ENCODE measurements at regions not wholly inside any gene's neighbourhood (a gene's known extent, or its start where the extent isn't known, plus 50 kb on each side); places are given as distances from the start of the nearest gene placed in this dataset.

DNA sequence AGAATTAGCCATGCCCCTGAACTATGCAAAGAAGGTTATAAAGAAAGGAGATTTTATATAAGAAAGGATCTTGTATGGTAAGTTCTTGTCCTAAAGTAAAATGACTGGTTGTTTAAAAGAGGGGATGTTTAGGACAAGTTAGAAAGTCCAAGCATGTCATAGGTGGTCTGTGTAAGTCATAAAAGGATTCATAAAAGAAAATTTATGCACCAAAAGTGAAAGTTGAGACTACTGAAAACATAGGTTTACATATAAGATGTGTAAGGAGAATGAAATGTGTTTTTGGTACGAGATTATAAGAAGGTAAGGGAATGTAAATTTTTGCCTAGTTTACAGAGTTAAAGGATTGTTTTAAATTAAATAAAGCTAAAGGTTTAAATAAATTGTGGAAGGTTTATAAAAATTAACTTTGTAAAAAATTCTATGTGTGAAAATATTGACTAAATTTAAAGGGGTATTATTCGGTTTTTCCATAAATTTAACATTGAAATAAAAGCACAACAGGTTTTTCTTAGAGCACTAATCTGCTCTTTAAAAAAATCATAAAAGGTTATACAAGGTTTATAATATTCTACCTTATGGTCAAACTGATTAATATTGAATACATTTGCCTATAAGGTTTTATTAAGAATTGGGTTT lies 93.6 kb upstream of the UST start:
- DNase-seq (ENCODE audit: low read depth): peak; percentile 15

DNA sequence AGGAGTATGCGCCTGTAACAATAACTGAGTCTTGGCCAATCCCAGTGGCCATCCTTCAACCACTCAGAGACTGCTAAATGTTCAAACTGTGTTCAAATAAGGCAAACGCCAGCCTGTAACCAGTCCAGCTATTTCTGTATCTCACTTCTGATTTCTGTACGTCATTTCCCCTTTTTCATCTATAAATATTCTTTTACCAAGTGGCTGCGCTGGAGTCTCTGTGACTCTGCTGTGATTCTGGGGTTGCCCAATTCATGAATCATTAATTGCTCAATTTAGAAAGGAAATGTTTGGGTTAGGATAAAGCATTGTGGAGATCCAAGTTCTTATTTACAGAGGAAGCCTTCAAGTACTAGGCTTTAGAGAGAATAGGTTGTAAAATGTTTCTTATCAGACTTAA lies 89.8 kb upstream of the UST start:
- peak; percentile 11 for DNase-seq (ENCODE audit: low read depth)

DNA sequence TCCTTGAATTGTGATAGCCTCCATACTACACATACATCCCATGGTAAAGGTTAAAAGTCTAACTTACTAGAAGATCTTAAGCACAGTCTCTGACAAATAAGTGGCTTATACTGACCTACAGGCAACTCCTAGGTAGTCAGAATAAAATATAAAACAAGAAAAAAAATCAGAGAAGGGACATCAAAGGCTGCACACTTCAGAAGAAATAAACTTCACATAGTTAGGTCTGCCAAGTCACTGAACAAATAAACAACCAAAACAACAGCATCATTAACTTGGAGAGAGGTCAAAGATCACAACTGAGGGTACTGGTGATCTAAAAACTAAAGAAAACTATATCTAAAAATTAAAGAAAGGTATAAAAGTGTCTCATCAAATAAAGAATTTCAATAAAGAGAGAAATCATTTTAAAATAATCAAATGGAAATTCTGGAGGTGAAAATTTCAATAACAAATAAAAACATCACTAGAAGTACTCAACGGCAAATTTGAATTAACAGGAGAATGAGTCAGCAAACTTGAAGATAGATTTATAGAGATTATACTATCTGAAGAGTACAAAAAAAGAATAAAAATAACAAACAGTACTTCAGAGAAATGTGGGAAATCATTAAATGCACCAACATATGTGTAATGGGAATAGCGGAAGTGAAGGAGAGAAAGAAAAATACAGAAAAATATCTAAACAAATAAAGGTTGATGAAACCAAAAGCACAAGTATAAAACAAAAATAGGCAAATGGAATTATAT lies 88.0 kb upstream of the UST start:
- DNase-seq (ENCODE audit: low read depth): peak; percentile 2

DNA sequence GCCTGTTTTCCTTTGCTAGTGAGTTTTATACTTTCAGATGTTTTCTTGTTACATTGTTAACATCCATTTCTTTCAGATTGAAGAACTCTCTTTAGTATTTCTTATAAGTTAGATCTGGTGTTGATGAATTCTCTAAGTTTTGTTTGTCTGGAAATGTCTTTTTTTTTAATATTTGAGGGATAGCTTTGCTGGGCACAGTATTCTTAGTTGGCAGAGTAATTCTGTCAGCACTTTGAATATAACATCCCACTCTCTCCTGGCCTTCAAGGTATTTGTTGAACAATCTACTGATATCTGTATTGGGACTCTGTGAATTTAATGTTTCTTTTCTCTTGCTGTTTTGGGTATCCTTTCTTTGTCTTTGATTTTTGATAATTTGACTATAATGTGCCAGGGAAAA lies 79.4 kb upstream of the UST start:
- no peak for DNase-seq (ENCODE audit: low read depth)

DNA sequence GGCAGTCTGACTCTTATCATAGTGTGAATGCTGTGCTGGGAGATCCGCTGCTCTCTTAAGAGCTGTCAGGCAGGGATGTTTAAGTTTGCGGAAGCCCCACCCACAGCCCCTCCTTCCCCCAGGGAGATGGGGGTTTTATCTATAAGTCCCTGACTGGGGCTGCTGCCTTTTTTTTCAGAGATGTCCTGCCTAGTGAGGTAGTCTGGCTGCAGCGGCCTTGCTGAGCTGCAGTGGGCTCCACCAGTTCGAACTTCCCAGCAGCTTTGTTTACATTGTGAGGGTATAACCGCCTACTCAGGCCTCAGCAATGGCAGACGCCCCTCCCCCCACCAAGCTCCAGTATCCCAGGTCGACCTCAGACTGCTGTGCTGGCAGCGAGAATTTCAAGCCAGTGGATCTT lies 75.7 kb upstream of the UST start:
- no peak for DNase-seq (ENCODE audit: low read depth)

DNA sequence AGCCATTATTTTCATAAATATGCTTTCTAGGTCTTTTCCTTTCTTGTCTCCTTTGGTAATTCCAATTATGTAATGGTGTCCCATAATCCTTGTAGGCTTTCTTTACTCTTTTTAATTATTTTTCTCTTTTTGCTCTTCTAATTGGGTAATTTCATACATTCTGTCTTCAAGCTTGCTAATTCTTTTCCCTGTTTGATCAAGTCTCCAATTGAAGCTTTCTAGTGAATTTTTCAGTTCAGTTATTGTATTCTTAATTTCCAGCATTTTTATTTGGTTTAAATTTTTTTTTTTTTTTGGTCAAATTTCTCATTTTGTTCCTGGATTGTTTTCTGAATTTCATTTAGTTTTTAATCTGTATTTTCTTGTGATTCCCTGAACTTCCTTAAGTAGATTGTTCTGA lies 74.9 kb upstream of the UST start:
- DNase-seq (ENCODE audit: low read depth): no peak

DNA sequence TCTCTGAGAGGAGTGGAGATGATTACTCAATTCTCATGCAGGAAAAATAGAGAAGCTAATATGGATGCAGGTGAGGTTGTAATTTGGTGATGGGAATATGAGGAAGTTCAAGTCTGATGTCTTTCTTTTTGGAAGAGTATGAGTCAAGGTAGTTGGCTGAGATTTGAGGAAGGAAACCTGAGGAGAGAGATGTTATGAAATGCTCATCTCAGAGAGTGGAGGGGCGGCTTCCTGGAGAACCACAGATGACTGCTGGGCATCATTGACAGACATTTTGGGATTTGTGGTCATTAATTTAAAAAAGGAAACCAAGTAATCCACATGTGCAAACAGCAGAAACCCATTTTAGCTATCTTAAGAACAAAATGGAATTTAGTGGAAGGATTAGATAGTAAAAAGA lies 72.5 kb upstream of the UST start:
- DNase-seq (ENCODE audit: low read depth): no peak

DNA sequence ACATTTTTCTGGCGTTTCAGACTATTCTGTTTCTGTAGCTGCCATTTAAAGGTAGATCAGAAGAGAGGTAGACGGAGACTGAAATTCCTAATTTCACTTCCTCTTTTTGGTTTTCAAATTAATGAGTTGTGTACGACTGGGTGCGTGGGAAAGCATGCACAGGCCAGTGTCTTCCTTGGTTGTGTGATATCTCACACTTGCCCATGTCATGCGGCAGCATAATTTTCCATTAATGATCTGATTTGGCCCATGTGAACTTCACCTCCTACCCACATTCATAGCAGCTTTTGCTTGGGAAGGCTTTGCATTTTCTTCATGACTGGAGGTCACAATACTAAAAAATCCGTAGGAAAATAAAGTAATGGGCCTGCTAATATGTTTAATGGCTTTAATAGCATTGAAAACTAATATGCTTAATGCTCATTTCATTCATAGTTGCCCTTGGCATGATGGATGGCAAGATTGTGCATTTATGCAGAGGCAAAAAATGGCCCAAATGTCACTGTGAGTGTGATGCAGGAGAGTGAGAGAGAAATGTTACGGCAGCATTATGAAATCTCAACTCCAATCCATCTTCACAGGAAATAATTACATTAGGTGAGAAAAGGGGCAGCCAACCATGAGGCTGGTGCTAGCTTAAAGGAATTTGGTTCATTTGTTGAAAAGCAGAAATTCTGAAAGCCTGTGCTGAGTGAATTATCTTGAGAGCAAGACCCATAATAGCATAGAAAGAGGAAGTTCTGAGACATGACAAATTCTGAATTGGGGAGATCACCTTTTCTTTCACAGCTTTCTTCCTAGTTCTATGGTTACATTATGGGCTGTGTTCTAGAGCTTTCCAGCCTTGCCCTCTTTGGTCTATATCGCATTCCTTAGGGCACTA lies 69.0 kb upstream of the UST start:
- DNase-seq (ENCODE audit: low read depth): no peak

DNA sequence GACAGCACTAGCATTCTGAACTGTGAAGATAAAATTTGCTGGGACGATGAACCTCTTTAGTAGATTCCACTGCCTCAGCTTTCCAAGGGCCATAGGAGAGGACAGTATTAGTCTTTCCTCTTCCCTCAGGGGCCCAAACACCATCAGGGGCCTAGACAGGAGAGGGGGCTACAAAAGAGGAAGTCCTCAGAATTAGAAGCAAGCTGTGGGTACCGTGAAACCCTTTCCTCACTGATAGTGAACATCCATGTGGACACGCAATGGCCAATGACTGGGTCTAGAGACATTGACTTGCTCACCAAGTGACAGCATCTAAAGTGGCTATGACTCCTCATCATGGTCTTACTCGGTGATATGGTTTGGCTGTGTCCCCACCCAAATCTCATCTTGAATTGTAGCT lies 68.1 kb upstream of the UST start:
- DNase-seq (ENCODE audit: low read depth): no peak

DNA sequence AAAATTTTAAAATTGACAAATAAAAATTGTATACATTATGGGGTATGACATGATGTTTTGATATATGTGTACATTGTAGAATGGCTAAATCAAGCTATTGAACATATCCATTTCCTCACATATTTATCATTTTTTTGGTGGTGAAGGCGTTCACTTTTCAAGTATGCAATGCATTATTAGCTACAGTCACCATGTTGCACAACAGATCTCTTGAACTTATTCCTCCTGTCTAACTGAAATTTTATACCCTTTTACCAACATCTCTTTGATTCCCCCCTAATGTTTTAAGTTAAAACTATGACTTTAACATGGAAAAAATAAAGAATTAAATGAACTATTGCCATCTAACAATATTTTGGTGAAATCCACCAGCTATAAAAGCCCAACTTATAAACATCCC lies 65.2 kb upstream of the UST start:
- no peak for DNase-seq (ENCODE audit: low read depth)

DNA sequence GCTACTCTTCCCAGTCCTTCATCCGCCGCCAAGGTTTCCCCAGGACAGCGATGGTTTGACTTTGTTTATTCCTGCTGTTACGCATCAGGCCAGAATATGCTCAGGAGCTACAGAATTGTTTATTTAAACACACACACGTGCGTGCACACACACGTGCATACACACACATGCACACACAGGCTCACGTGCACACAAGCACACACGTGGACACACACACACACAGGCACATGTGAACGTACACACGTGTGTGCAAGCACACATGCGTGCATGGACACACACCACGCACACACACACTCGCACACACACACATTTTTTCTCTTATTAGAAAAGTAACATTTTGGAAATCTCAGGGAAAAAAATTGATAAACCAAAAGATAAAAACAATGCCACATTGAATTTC lies 64.6 kb upstream of the UST start:
- no peak for DNase-seq (ENCODE audit: low read depth)

DNA sequence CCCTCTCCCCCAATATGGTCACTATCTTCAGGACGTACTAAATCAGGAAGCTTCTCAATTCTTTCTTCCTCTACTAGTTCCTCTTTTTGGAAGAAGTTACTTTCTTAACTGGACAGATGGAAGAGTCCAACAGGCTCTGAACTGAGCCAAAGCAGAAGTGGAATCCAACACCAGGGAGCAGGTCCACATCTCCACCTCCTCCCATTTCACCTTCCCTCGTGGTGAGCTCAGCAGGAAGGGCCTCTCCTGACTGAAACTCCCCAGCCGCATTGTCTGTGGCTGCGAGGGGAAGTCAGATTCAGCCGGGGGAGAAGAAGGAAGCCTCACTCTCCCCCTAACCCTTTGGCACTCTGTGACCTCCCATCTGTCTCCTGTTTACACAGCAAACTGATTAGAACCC lies 63.8 kb upstream of the UST start:
- DNase-seq (ENCODE audit: low read depth): no peak

DNA sequence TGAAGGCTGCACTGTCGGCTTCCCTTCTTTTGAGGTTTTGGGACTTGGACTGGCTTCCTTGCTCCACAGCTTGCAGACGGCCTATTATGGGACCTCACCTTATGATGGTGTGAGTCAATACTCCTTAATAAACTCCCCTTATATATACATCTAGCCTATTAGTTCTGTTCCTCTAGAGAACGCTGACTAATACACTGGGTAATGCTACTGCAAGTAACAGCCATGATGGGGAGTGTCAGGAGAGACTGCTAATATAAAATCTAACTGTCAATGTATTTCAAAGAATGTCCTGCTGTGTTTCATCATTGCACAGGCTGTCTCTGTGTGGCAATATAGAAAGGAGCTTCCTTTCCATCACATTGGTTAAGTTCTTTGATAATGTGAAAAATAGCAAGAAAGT lies 57.7 kb upstream of the UST start:
- no peak for DNase-seq (ENCODE audit: low read depth)

DNA sequence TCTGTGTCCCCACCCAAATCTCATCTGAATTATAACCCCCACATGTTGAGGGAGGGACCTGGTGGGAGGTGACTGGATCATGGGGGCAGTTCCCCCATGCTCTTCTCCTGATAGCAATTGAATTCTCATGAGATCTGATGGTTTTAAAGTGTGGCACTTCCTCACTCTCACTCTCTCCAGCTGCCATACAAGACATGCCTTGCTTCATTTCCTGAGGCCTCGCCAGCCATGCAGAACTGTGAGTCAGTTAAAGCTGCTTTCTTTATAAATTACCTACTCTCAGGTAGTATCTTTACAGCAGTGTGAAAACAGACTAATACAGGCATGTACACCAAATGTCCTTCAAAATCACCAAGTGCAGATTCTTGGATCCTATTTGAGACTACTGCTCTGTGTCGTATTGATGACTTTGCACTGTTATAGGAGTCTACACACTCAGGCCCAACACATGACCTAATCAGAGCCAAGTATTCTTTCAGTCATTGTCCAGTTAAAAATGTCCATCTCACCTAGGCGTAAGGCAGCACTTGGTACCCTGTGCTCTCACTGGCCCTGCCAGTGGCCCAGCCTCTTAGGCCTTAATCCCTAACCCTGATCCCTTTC lies 52.8 kb upstream of the UST start:
- no peak for DNase-seq (ENCODE audit: low read depth)

Data from RPMI7951 (cell line).